PC-9 (cell line): ENCODE measurements at regions not wholly inside any gene's neighbourhood (a gene's known extent, or its start where the extent isn't known, plus 50 kb on each side); places are given as distances from the start of the nearest gene placed in this dataset.

Experiments
- BruUV-seq: library from RNA; stranded (reverse); fragments of 400-500 nt; replicated peaks from 2 replicates; lab custom pipeline; 2021; lab: Mats Ljungman, UMichigan
- CTCF ChIA-PET: fragments of 300-600 bp; sonication (Branson Sonifier 250); formaldehyde crosslinking; loops from one replicate; lab custom pipeline; 2022; ENCODE audit warnings: antibody characterized with exemption; lab: Charles Lee
- POLR2A ChIA-PET: fragments of 300-600 bp; sonication (Branson Sonifier 250); formaldehyde crosslinking; loops from one replicate; lab custom pipeline; 2022; ENCODE audit warnings: antibody characterized with exemption; ENCODE audit not compliant: unreplicated experiment; lab: Charles Lee
- DNase-seq, 2 experiments: peaks; one replicate each; pipeline versions ENCODE4 v3.0.0 to v3.0.0-alpha.2; 2015 to 2022; ENCODE audit warnings: mixed read lengths in 1 of 2
- H2AFZ ChIP-seq: fragments of 200-600 bp; sonication (generic); 2 replicates; pipeline ENCODE4 v1.8.1; 2017; ENCODE audit warnings: antibody characterized with exemption
- H3F3A ChIP-seq: fragments of 200-600 bp; sonication (generic); 2 replicates; pipeline ENCODE4 v1.8.1; 2017; ENCODE audit warnings: antibody characterized with exemption, mild to moderate bottlenecking, low read depth; ENCODE audit not compliant: insufficient read depth
- H3K27ac ChIP-seq: fragments of 200-600 bp; sonication (generic); 2 replicates; pipeline ENCODE4 v1.6.1; 2016; ENCODE audit warnings: mixed run types
- H3K27me3 ChIP-seq: fragments of 200-600 bp; sonication (generic); 2 replicates; pipeline ENCODE4 v1.6.1; 2016; ENCODE audit warnings: low read depth, mixed run types; ENCODE audit not compliant: insufficient read depth
- H3K36me3 ChIP-seq: fragments of 200-600 bp; sonication (generic); 2 replicates; pipeline ENCODE4 v1.6.1; 2016; ENCODE audit warnings: low read depth, mixed run types
- H3K4me1 ChIP-seq: fragments of 200-600 bp; sonication (generic); replicated peaks from 2 replicates; pipeline ENCODE4 v1.6.1; 2016; ENCODE audit warnings: mixed run types; ENCODE audit not compliant: insufficient read depth
- H3K4me2 ChIP-seq: fragments of 200-600 bp; sonication (generic); 2 replicates; pipeline ENCODE4 v1.6.1; 2017; ENCODE audit warnings: mixed run types
- H3K4me3 ChIP-seq: fragments of 200-600 bp; sonication (generic); 2 replicates; pipeline ENCODE4 v1.6.1; 2016; ENCODE audit warnings: mixed run types
- H3K79me2 ChIP-seq: fragments of 200-600 bp; sonication (generic); 2 replicates; pipeline ENCODE4 v1.6.1; 2017; ENCODE audit warnings: low read depth, mixed run types
- H3K9me2 ChIP-seq: fragments of 200-600 bp; sonication (generic); 2 replicates; pipeline ENCODE4 v1.8.1; 2017; ENCODE audit warnings: mild to moderate bottlenecking; ENCODE audit not compliant: insufficient read depth
- H3K9me3 ChIP-seq: fragments of 200-600 bp; sonication (generic); 2 replicates; pipeline ENCODE4 v1.8.1; 2016; ENCODE audit warnings: low read depth; ENCODE audit not compliant: insufficient read depth
- H4K20me1 ChIP-seq: fragments of 200-600 bp; sonication (generic); 2 replicates; pipeline ENCODE4 v1.8.1; 2017; ENCODE audit not compliant: insufficient read depth
- CTCF ChIP-seq: fragments of 200-600 bp; sonication (generic); conservative IDR thresholded peaks from 2 replicates; pipeline ENCODE4 v1.6.1; 2017; ENCODE audit warnings: mixed run types, antibody characterized with exemption, mild to moderate bottlenecking, moderate library complexity
- EZH2 ChIP-seq: fragments of 200-600 bp; sonication (generic); IDR thresholded peaks from 2 replicates; pipeline ENCODE4 v1.8.0; 2017; ENCODE audit warnings: antibody characterized with exemption, low read depth
- intact Hi-C: fragments of 100-400 bp; cut with micrococcal nuclease; formaldehyde crosslinking; loops from one replicate; pipeline ENCODE4 v1.10.0; 2022; ENCODE audit not compliant: unreplicated experiment

GRCh38 chr20:37593710-37594109, 66.0 kb upstream of the BLCAP start:
- Histone ChIP-seq H3F3A (no peaks in the 10 kb centered on the region), H3K27ac (no peak overlapping the region), H3K9me2 (no peaks in the 10 kb centered on the region), H3K4me1 (no peaks in the 10 kb centered on the region), H3K79me2 (no peaks in the 10 kb centered on the region), H3K27me3 (peaks cover 91% of the 10 kb centered on the region), H3K4me3 (no peak overlapping the region), H3K36me3 (no peaks in the 10 kb centered on the region), H3K4me2 (no peak overlapping the region), H3K9me3 (no peaks in the 10 kb centered on the region), H2AFZ (no peak overlapping the region), H4K20me1 (no peaks in the 10 kb centered on the region)
- no peak for DNase-seq
- TF ChIP-seq CTCF (no peak), EZH2 (no peak)
- CTCF ChIA-PET = no interaction called here
- BruUV-seq = no TSS peak
- intact Hi-C loops = no loop called here
- POLR2A ChIA-PET = no interaction called here

DNA sequence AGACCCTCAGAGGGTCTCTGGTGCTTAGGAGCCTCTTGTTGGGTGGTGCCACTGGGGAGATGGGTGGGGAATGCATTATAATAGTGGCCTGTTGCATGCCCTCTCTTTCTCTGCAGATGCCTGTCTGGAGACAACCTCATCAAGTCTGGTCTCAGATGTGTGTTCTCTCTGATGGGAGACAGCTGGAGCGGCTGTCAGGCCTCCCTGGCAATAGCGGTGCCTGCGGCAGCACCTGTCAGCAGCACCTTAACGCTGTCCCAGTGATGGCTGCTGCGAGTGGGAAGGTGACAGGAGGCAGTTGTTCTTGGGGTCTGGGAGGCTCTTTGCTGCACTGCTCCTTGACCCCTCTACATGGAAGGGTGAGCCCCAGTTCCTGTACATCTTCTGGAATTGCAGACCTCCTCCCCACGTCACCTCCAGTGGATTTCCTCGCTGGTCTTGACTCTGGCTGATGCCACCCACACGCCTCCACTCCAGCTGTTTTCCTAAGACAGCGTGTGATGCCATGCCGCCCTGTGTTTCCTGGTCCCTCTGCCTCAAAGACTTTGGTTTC, 63.3 kb upstream of the BLCAP start:
- POLR2A ChIA-PET = no interaction called here
- CTCF ChIA-PET = no interaction called here
- TF ChIP-seq EZH2 = no peak
- no peak for TF ChIP-seq CTCF

GRCh38 chr20:37586078-37586477, 58.4 kb upstream of the BLCAP start:
- no peaks in the 10 kb centered on the region for H4K20me1 ChIP-seq
- TF ChIP-seq EZH2 (no peak), CTCF (no peak)
- ChIA-PET POLR2A (no interaction called here), CTCF (no interaction called here)
- no peaks in the 10 kb centered on the region for H3F3A ChIP-seq
- H3K9me2 ChIP-seq = 0 out of 2 replicates have a peak, but pooled peaks cover 4% of the 10 kb centered on the region
- no peak overlapping the region for H3K27ac ChIP-seq
- H2AFZ ChIP-seq = no peak overlapping the region
- no peaks in the 10 kb centered on the region for H3K4me1 ChIP-seq
- no TSS peak for BruUV-seq
- intact Hi-C loops = no loop called here
- no peaks in the 10 kb centered on the region for H3K79me2 ChIP-seq
- H3K36me3 ChIP-seq = no peaks in the 10 kb centered on the region
- no peak overlapping the region for H3K4me3 ChIP-seq
- no peaks in the 10 kb centered on the region for H3K9me3 ChIP-seq
- no peak overlapping the region for H3K4me2 ChIP-seq
- no peak for DNase-seq
- peaks cover 80% of the 10 kb centered on the region for H3K27me3 ChIP-seq

More for the DNA sequence above, 63.3 kb upstream of the BLCAP start:
- intact Hi-C loops = no loop called here
- no peaks in the 10 kb centered on the region for H3K9me3 ChIP-seq
- no peaks in the 10 kb centered on the region for H3K36me3 ChIP-seq
- DNase-seq = no peak
- no peak overlapping the region for H3K4me2 ChIP-seq
- no peaks in the 10 kb centered on the region for H3K4me1 ChIP-seq
- H2AFZ ChIP-seq = no peak overlapping the region
- H3F3A ChIP-seq = no peaks in the 10 kb centered on the region
- H3K27ac ChIP-seq = no peak overlapping the region
- H3K4me3 ChIP-seq = no peak overlapping the region
- 0 out of 2 replicates have a peak, but pooled peaks cover 4% of the 10 kb centered on the region for H3K9me2 ChIP-seq
- no peaks in the 10 kb centered on the region for H3K79me2 ChIP-seq
- H4K20me1 ChIP-seq = no peaks in the 10 kb centered on the region
- H3K27me3 ChIP-seq = peaks cover 89% of the 10 kb centered on the region
- no TSS peak for BruUV-seq
